Erythroblast (primary cell): ENCODE measurements at regions not wholly inside any gene's neighbourhood (a gene's known extent, or its start where the extent isn't known, plus 50 kb on each side); places are given as distances from the start of the nearest gene placed in this dataset.
"Not testable (repeated sequence)": the region's sequence is repeated elsewhere in the genome, so short reads cannot be mapped to it uniquely, and the experiment has no call there.

Experiments
- GATA1 ChIP-seq: IDR thresholded peaks from 2 replicates; pipeline ENCODE4 v1.6.1; 2011; ENCODE audit warnings: low read depth, mild to moderate bottlenecking, control low read depth, low read length, moderate library complexity
- POLR2A ChIP-seq: IDR thresholded peaks from 2 replicates; pipeline ENCODE4 v1.6.1; 2011; ENCODE audit warnings: mild to moderate bottlenecking, low read length

- not testable (repeated sequence) for TF ChIP-seq POLR2A, GATA1
Measured at GRCh38 chr2:111481219-111481618, 360.5 kb downstream of the BCL2L11 start.
